A549 (cell line): ENCODE measurements at regions not wholly inside any gene's neighbourhood (a gene's known extent, or its start where the extent isn't known, plus 50 kb on each side); places are given as distances from the start of the nearest gene placed in this dataset.

Experiments
- ATAC-seq, 2 experiments: fragments of 200-7000 bp in 1 of 2; fragments of >200 bp in 1 of 2; cut with Nextera tagmentation in 1 of 2; cut with Tn5 transposase in 1 of 2; 3 replicates each; pipeline versions ENCODE4 v1.8.0 to v1.9.1; 2018 to 2020; ENCODE audit warnings: mild to moderate bottlenecking in 1 of 2, moderate library complexity in 1 of 2
- CTCF ChIA-PET: fragments of 300-600 bp; sonication (Branson Sonifier 250); formaldehyde crosslinking; extraction: SDS; loops from one replicate; lab custom pipeline; 2021; ENCODE audit warnings: antibody characterized with exemption, inconsistent platforms; lab: Yijun Ruan, JAX
- POLR2A ChIA-PET: fragments of 350-600 bp; formaldehyde crosslinking; extraction: SDS; loops from one replicate; lab custom pipeline; 2021; ENCODE audit warnings: antibody characterized with exemption, inconsistent platforms; lab: Yijun Ruan, JAX
- DNase-seq, 2 experiments: peaks; one replicate each; pipeline versions ENCODE4 v3.0.0 to v3.0.0-alpha.2; 2011 to 2016; ENCODE audit warnings: low read depth in 1 of 2, low spot score in 1 of 2
- FAIRE-seq: peaks from 2 replicates; lab custom pipeline; 2011; peaks lifted over from hg19 to GRCh38; lab: Jason Lieb, UNC
- H3K27ac ChIP-seq, 2 experiments: fragments of >200 bp; sonication (Bioruptor Twin); formaldehyde crosslinking; 3 replicates each; pipeline ENCODE4 v1.5.1; 2016 to 2017
- H3K4me1 ChIP-seq: fragments of >200 bp; sonication (Bioruptor Twin); formaldehyde crosslinking; 3 replicates; pipeline ENCODE4 v1.6.1; 2016
- H3K4me2 ChIP-seq: fragments of >200 bp; sonication (Bioruptor Twin); formaldehyde crosslinking; 3 replicates; pipeline ENCODE4 v1.6.1; 2016
- H3K4me3 ChIP-seq: fragments of >200 bp; sonication (Bioruptor Twin); formaldehyde crosslinking; 3 replicates; pipeline ENCODE4 v1.5.1; 2016
- H3K9me3 ChIP-seq: fragments of >200 bp; sonication (Bioruptor Twin); formaldehyde crosslinking; 3 replicates; pipeline ENCODE4 v1.6.1; 2016
- BCL3 ChIP-seq: fragments of >200 bp; sonication (Bioruptor Twin); formaldehyde crosslinking; IDR thresholded peaks from 3 replicates; pipeline ENCODE4 v1.6.1; 2016
- BHLHE40 ChIP-seq: IDR thresholded peaks from 2 replicates; pipeline ENCODE4 v1.6.1; 2012; ENCODE audit warnings: low read depth, low read length, inconsistent platforms
- CEBPB ChIP-seq, 2 experiments: fragments of >200 bp in 1 of 2; sonication (Bioruptor Twin) in 1 of 2; formaldehyde crosslinking in 1 of 2; IDR thresholded peaks; 2 replicates each; pipeline ENCODE4 v1.6.1; 2012 to 2016
- CHD2 ChIP-seq: fragments of 150-350 bp; IDR thresholded peaks from 2 replicates; pipeline ENCODE4 v1.6.1; 2014; ENCODE audit warnings: low read length; ENCODE audit not compliant: partially characterized antibody
- CTCF ChIP-seq: fragments of >200 bp; sonication (Bioruptor Twin); formaldehyde crosslinking; IDR thresholded peaks from 3 replicates; pipeline ENCODE4 v1.5.1; 2016
- EHF ChIP-seq: fragments of 250-450 bp; sonication (Bioruptor Pico); IDR thresholded peaks from 2 replicates; pipeline ENCODE4 v1.5.0; 2020; ENCODE audit warnings: mild to moderate bottlenecking
- ELK1 ChIP-seq: fragments of 150-350 bp; IDR thresholded peaks from 2 replicates; pipeline ENCODE4 v1.6.1; 2014; ENCODE audit warnings: low read depth, mild to moderate bottlenecking, low read length
- ESRRA ChIP-seq: fragments of 150-350 bp; IDR thresholded peaks from 2 replicates; pipeline ENCODE4 v1.6.1; 2014; ENCODE audit warnings: mild to moderate bottlenecking, low read length, borderline replicate concordance
- FOSL2 ChIP-seq, 2 experiments: fragments of 450-650 bp in 1 of 2; fragments of >200 bp in 1 of 2; sonication (Bioruptor Twin) in 1 of 2; formaldehyde crosslinking; IDR thresholded peaks; 2 replicates each; pipeline versions ENCODE4 v1.5.0 to v1.6.1; 2016 to 2020; ENCODE audit warnings: mild to moderate bottlenecking in 1 of 2, moderate library complexity in 1 of 2
- GATA3 ChIP-seq: IDR thresholded peaks from 2 replicates; pipeline ENCODE4 v1.6.1; 2012; ENCODE audit warnings: borderline replicate concordance
- HOXA7 ChIP-seq: fragments of 250-450 bp; sonication (Bioruptor Pico); IDR thresholded peaks from 2 replicates; pipeline ENCODE4 v1.5.0; 2020; ENCODE audit warnings: mild to moderate bottlenecking, moderate library complexity
- HOXB5 ChIP-seq: fragments of 250-450 bp; sonication (Bioruptor Pico); IDR thresholded peaks from 2 replicates; pipeline ENCODE4 v1.5.0; 2020; ENCODE audit warnings: mild to moderate bottlenecking, moderate library complexity
- JUNB ChIP-seq: fragments of >200 bp; sonication (Bioruptor Twin); formaldehyde crosslinking; IDR thresholded peaks from 2 replicates; pipeline ENCODE4 v1.6.1; 2016
- KDM5A ChIP-seq: fragments of 200-600 bp; sonication (generic); IDR thresholded peaks from 2 replicates; pipeline ENCODE4 v1.6.1; 2016; ENCODE audit warnings: antibody characterized with exemption, mild to moderate bottlenecking
- MAX ChIP-seq: IDR thresholded peaks from 2 replicates; pipeline ENCODE4 v1.6.1; 2012
- MYC ChIP-seq: IDR thresholded peaks from 2 replicates; pipeline ENCODE4 v1.6.1; 2012; ENCODE audit warnings: mild to moderate bottlenecking, inconsistent platforms, low read length, improper control_type of control experiment, borderline replicate concordance
- NPAS2 ChIP-seq: fragments of 250-450 bp; sonication (Bioruptor Pico); IDR thresholded peaks from 2 replicates; pipeline ENCODE4 v1.8.0; 2022; ENCODE audit warnings: mild to moderate bottlenecking, moderate library complexity, borderline replicate concordance
- NR3C1 ChIP-seq: fragments of >200 bp; sonication (Bioruptor Twin); formaldehyde crosslinking; IDR thresholded peaks from 3 replicates; pipeline ENCODE4 v1.6.1; 2017
- POLR2A ChIP-seq: IDR thresholded peaks from 2 replicates; pipeline ENCODE4 v1.6.1; 2012; ENCODE audit warnings: mild to moderate bottlenecking, low read length
- RAD21 ChIP-seq, 2 experiments: fragments of >200 bp in 1 of 2; sonication (Bioruptor Twin) in 1 of 2; formaldehyde crosslinking in 1 of 2; IDR thresholded peaks in 1 of 2; conservative IDR thresholded peaks in 1 of 2; 2 replicates in 1 of 2; 3 replicates in 1 of 2; pipeline ENCODE4 v1.6.1; 2012 to 2018; ENCODE audit warnings: inconsistent platforms in 1 of 2
- REST ChIP-seq: fragments of 200-600 bp; sonication (generic); IDR thresholded peaks from 2 replicates; pipeline ENCODE4 v1.6.1; 2016; ENCODE audit warnings: antibody characterized with exemption, mild to moderate bottlenecking, moderate library complexity
- RNF2 ChIP-seq: fragments of 200-600 bp; sonication (generic); IDR thresholded peaks from 2 replicates; pipeline ENCODE4 v1.6.1; 2016; ENCODE audit warnings: low read depth, mild to moderate bottlenecking, antibody characterized with exemption, moderate library complexity, borderline replicate concordance
- SMC3 ChIP-seq: fragments of >200 bp; sonication (Bioruptor Twin); formaldehyde crosslinking; IDR thresholded peaks from 3 replicates; pipeline ENCODE4 v1.6.1; 2018; ENCODE audit warnings: inconsistent platforms
- ZFP36 ChIP-seq: fragments of 450-650 bp; IDR thresholded peaks from 2 replicates; pipeline ENCODE4 v1.6.1; 2014; ENCODE audit warnings: borderline replicate concordance; ENCODE audit not compliant: partially characterized antibody
- ZSCAN20 ChIP-seq: fragments of 250-450 bp; sonication (Bioruptor Pico); IDR thresholded peaks from 2 replicates; pipeline ENCODE4 v1.8.0; 2022; ENCODE audit warnings: mild to moderate bottlenecking, moderate library complexity
- WGBS: methylation state at CpG from one replicate; pipeline ENCODE4 v1.1.6; 2017; ENCODE audit errors: missing lambda C conversion rate; 5-methylcytosine and 5-hydroxymethylcytosine counted together

GRCh38 chr14:97417331-97417730 lies 620.1 kb downstream of the VRK1 start:
- WGBS, result 49% methylated on average over 3 of the region's 3 CpGs
- TF ChIP-seq SMC3, result no peak
- no peak for TF ChIP-seq CTCF
- TF ChIP-seq MYC, result no peak
- TF ChIP-seq ZSCAN20 (CRISPR knock-in tag), result no peak
- TF ChIP-seq HOXA7 (CRISPR knock-in tag), result no peak
- TF ChIP-seq GATA3, result no peak
- TF ChIP-seq ELK1, result no peak
- TF ChIP-seq JUNB, result no peak
- TF ChIP-seq BHLHE40, result no peak
- TF ChIP-seq MAX, result no peak

GRCh38 chr14:97420211-97420610 lies 623.0 kb downstream of the VRK1 start:
- Histone ChIP-seq H3K9me3 (no peaks in the 10 kb centered on the region), H3K27ac (no peak overlapping the region), H3K4me3 (no peak overlapping the region), H3K4me1 (no peaks in the 10 kb centered on the region), H3K4me2 (no peak overlapping the region)
- WGBS, result 39% methylated on average over 6 of the region's 6 CpGs
- POLR2A ChIA-PET, result no interaction called here
- no peak for DNase-seq
- ATAC-seq, result no peak
- CTCF ChIA-PET, result no interaction called here
- TF ChIP-seq POLR2A, result no peak
- no peak for TF ChIP-seq RAD21 (conservative IDR thresholded peaks at IDR 0.05 in 1 of 2, IDR thresholded peaks at IDR 0.05 in 1 of 2)
- no peak for TF ChIP-seq NR3C1
- TF ChIP-seq RNF2, result no peak
- no peak for TF ChIP-seq KDM5A
- no peak for TF ChIP-seq ESRRA
- TF ChIP-seq BCL3, result no peak
- TF ChIP-seq, all 56 proteins: peak for 0
- FAIRE-seq, result no peak

More at GRCh38 chr14:97417331-97417730, 620.1 kb downstream of the VRK1 start:
- Histone ChIP-seq H3K4me1 (no peaks in the 10 kb centered on the region), H3K9me3 (no peaks in the 10 kb centered on the region), H3K27ac (no peak overlapping the region), H3K4me2 (no peak overlapping the region), H3K4me3 (no peak overlapping the region)
- ChIA-PET CTCF (interaction anchor here (1.2 kb wide), 1 partner anchor 1857 kb away, joined by 3 read pairs; no protein-coding TSS in a partner anchor), POLR2A (no interaction called here)
- ATAC-seq (no peak), FAIRE-seq (no peak), DNase-seq (no peak)

- 10% methylated on average over 6 of the region's 6 CpGs for WGBS
- POLR2A ChIA-PET, result no interaction called here
- FAIRE-seq, result no peak
Observed at GRCh38 chr14:97426776-97427175, 629.6 kb downstream of the VRK1 start.

More at GRCh38 chr14:97426776-97427175, 629.6 kb downstream of the VRK1 start:
- no peaks in the 10 kb centered on the region; the same call in 2 of the 3 replicates for H3K9me3 ChIP-seq
- no peak overlapping the region for H3K4me2 ChIP-seq
- CTCF ChIA-PET, result no interaction called here
- H3K4me1 ChIP-seq, result no peaks in the 10 kb centered on the region
- H3K27ac ChIP-seq, result no peak overlapping the region
- no peak overlapping the region for H3K4me3 ChIP-seq
- DNase-seq, result no peak
- no peak for ATAC-seq
- no peak for TF ChIP-seq BHLHE40
- no peak for TF ChIP-seq REST
- no peak for TF ChIP-seq CEBPB (IDR thresholded peaks at IDR 0.05)
- no peak for TF ChIP-seq CHD2
- TF ChIP-seq ZFP36, result no peak
- no peak for TF ChIP-seq FOSL2 (IDR thresholded peaks at IDR 0.05)
- no peak for TF ChIP-seq FOSL2 (CRISPR knock-in tag; IDR thresholded peaks at IDR 0.05)
- TF ChIP-seq HOXB5 (CRISPR knock-in tag), result no peak
- no peak for TF ChIP-seq NPAS2 (CRISPR knock-in tag)
- no peak for TF ChIP-seq ZSCAN20 (CRISPR knock-in tag)
- TF ChIP-seq EHF, result no peak
